Natural killer cell (primary cell): ENCODE measurements at regions not wholly inside any gene's neighbourhood (a gene's known extent, or its start where the extent isn't known, plus 50 kb on each side); places are given as distances from the start of the nearest gene placed in this dataset.

Experiments
- ATAC-seq, 3 donors: fragments of 150-1000 bp in 2 of 3; fragments of 200-7000 bp in 1 of 3; cut with Tn5 transposase; 1 replicate in 1 of 3; 2 replicates in 2 of 3; pipeline ENCODE4 v1.10.0; 2021; ENCODE audit warnings: mild to moderate bottlenecking in 2 of 3, moderate library complexity in 2 of 3
- DNase-seq, 2 donors: peaks; one replicate each; pipeline versions ENCODE4 v3.0.0 to v3.0.0-alpha.2; 2013 to 2021; ENCODE audit warnings: mixed read lengths in 1 of 2
- H3K27ac ChIP-seq: one replicate; pipeline ENCODE4 v1.5.1; 2013; ENCODE audit warnings: mild to moderate bottlenecking, low read length
- H3K27me3 ChIP-seq: one replicate; pipeline ENCODE4 v1.6.1; 2013; ENCODE audit warnings: low read length; ENCODE audit not compliant: control insufficient read depth, insufficient read depth
- H3K36me3 ChIP-seq: one replicate; pipeline ENCODE4 v1.6.1; 2013; ENCODE audit warnings: low read length; ENCODE audit not compliant: control insufficient read depth, insufficient read depth
- H3K4me1 ChIP-seq: one replicate; pipeline ENCODE4 v1.6.1; 2013; ENCODE audit warnings: low read length; ENCODE audit not compliant: control insufficient read depth, insufficient read depth
- H3K4me3 ChIP-seq: one replicate; pipeline ENCODE4 v1.5.1; 2013; ENCODE audit warnings: low read length
- H3K9me3 ChIP-seq: one replicate; pipeline ENCODE4 v1.6.1; 2013; ENCODE audit warnings: low read length; ENCODE audit not compliant: control insufficient read depth, insufficient read depth
- H3K27ac Mint-ChIP-seq, 2 donors: one replicate each; pipeline ENCODE4 v1.8.0; 2022; ENCODE audit warnings: mild to moderate bottlenecking in 2 of 2, mixed read lengths in 2 of 2, moderate library complexity in 1 of 2
- H3K27me3 Mint-ChIP-seq, 2 donors: one replicate each; pipeline ENCODE4 v1.8.0; 2022; ENCODE audit warnings: low read depth in 2 of 2, mixed read lengths in 2 of 2
- H3K36me3 Mint-ChIP-seq: one replicate; pipeline ENCODE4 v1.8.0; 2022; ENCODE audit warnings: mixed read lengths
- H3K4me1 Mint-ChIP-seq, 2 donors: one replicate each; pipeline ENCODE4 v1.8.0; 2022; ENCODE audit warnings: mixed read lengths in 2 of 2
- H3K4me3 Mint-ChIP-seq: one replicate; pipeline ENCODE4 v1.8.0; 2022; ENCODE audit warnings: mild to moderate bottlenecking, moderate library complexity, mixed read lengths
- H3K9me3 Mint-ChIP-seq, 2 donors: one replicate each; pipeline ENCODE4 v1.8.0; 2022; ENCODE audit warnings: mixed read lengths in 2 of 2
- WGBS: methylation state at CpG from one replicate; pipeline ENCODE4 v1.1.7; 2013; ENCODE audit warnings: missing lambda C conversion rate; ENCODE audit not compliant: insufficient coverage; 5-methylcytosine and 5-hydroxymethylcytosine counted together
- intact Hi-C: fragments of 100-400 bp; cut with micrococcal nuclease; formaldehyde crosslinking; loops from one replicate; pipeline ENCODE4 v1.14.2; 2022
- TF ChIP-seq, protein P1 (sequence below): fragments of 200-600 bp; IDR thresholded peaks from one replicate; pipeline ENCODE4 v1.8.0; 2022; ENCODE audit warnings: antibody characterized with exemption

DNA sequence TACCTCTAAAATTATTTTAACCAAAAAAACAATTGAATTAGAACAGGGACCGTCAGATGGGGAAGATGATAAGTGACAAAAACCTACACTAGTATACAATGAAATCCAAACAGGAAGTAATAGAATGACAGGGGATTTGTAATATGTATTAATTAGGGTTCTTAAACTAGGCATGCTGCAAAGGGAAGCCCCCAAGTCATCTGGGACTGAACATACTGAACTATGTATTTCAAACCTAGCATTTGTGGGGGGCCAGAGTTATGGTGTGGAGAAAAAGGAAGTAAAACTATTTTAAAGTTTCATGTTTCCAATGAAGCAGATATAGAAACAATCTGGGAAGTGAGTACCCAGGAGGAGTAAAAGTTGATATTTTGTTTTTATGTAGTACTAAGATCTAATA is 133.2 kb upstream of the HS3ST3A1 start:
- TF ChIP-seq, protein P1, sequence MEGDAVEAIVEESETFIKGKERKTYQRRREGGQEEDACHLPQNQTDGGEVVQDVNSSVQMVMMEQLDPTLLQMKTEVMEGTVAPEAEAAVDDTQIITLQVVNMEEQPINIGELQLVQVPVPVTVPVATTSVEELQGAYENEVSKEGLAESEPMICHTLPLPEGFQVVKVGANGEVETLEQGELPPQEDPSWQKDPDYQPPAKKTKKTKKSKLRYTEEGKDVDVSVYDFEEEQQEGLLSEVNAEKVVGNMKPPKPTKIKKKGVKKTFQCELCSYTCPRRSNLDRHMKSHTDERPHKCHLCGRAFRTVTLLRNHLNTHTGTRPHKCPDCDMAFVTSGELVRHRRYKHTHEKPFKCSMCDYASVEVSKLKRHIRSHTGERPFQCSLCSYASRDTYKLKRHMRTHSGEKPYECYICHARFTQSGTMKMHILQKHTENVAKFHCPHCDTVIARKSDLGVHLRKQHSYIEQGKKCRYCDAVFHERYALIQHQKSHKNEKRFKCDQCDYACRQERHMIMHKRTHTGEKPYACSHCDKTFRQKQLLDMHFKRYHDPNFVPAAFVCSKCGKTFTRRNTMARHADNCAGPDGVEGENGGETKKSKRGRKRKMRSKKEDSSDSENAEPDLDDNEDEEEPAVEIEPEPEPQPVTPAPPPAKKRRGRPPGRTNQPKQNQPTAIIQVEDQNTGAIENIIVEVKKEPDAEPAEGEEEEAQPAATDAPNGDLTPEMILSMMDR: no peak
- intact Hi-C loops: no loop called here
- Histone ChIP-seq H3K36me3 (no peaks in the 10 kb centered on the region), H3K4me3 (no peak overlapping the region), H3K27me3 (no peaks in the 10 kb centered on the region), H3K9me3 (no peaks in the 10 kb centered on the region), H3K27ac (no peak overlapping the region), H3K4me1 (no peaks in the 10 kb centered on the region)
- H3K9me3 Mint-ChIP-seq: no peaks in the 10 kb centered on the region
- H3K27ac Mint-ChIP-seq: no peak overlapping the region
- no peak overlapping the region for H3K4me3 Mint-ChIP-seq
- no peaks in the 10 kb centered on the region for H3K36me3 Mint-ChIP-seq
- DNase-seq (no peak), ATAC-seq (no peak)
- H3K4me1 Mint-ChIP-seq: no peaks in the 10 kb centered on the region
- no CpG with 5 or more reads among the region's 1 CpG for WGBS
- H3K27me3 Mint-ChIP-seq: peaks cover 7 to 18% of the 10 kb centered on the region in 2 donors

DNA sequence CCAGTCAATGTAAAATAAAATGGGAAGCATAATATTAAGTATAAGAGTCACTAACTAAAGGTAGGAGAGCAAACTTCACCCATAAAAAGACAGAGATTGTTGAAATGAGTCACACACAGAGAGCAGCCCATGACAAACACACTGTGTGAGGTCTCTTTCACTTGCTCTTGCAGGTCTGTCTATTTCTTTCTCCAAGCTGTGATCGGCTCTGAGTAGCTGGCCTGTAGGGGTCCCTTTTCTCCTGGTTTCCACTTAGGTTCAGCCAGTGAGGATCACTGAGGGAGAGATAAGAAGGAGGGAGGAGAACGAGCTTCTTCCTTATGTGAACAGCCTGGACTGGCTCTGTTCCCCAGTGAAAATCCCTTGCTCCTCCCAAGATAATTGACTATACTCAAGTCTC is 133.7 kb upstream of the HS3ST3A1 start:
- H3K4me3 ChIP-seq: no peak overlapping the region
- no peaks in the 10 kb centered on the region for H3K27me3 ChIP-seq
- no peak overlapping the region for H3K27ac ChIP-seq
- intact Hi-C loops: no loop called here
- DNase-seq (no peak), ATAC-seq (no peak)
- no peaks in the 10 kb centered on the region for H3K36me3 ChIP-seq
- H3K9me3 Mint-ChIP-seq: no peaks in the 10 kb centered on the region
- peaks cover 4 to 23% of the 10 kb centered on the region in 2 donors for H3K27me3 Mint-ChIP-seq
- 100% methylated on average over 1 of the region's 2 CpGs for WGBS
- no peaks in the 10 kb centered on the region for H3K9me3 ChIP-seq
- H3K27ac Mint-ChIP-seq: no peak overlapping the region
- no peak overlapping the region for H3K4me3 Mint-ChIP-seq
- no peaks in the 10 kb centered on the region for H3K36me3 Mint-ChIP-seq
- no peaks in the 10 kb centered on the region for H3K4me1 Mint-ChIP-seq
- H3K4me1 ChIP-seq: no peaks in the 10 kb centered on the region
- TF ChIP-seq, protein P1: no peak

DNA sequence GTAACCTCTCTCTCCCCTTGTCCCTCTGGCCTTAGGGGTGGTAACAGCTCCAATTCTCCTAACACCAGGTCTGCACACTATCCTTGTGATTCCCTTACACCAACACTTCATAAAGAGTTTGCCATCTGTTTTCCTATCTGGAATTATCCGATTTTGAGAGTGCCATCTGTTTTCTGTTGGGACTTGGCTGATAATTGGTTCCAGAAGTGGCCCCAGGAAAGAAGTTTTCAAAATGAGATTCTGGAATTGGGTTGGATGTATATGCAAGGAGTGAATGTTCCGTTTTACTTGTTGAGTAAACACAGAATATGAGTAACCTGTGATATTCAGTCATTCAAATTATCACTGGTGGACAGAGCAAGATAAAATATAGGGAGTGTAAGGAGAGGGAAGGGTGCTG is 134.1 kb upstream of the HS3ST3A1 start:
- Mint-ChIP-seq H3K9me3 (no peaks in the 10 kb centered on the region), H3K4me3 (no peak overlapping the region), H3K36me3 (no peaks in the 10 kb centered on the region), H3K4me1 (no peaks in the 10 kb centered on the region), H3K27ac (no peak overlapping the region), H3K27me3 (peaks cover 4 to 27% of the 10 kb centered on the region in 2 donors)
- Histone ChIP-seq H3K4me1 (no peaks in the 10 kb centered on the region), H3K27me3 (no peaks in the 10 kb centered on the region), H3K36me3 (no peaks in the 10 kb centered on the region), H3K27ac (no peak overlapping the region), H3K4me3 (no peak overlapping the region), H3K9me3 (no peaks in the 10 kb centered on the region)
- 78% methylated on average over 2 of the region's 2 CpGs for WGBS
- TF ChIP-seq, protein P1: no peak
- intact Hi-C loops: no loop called here
- no peak for ATAC-seq
- no peak for DNase-seq

DNA sequence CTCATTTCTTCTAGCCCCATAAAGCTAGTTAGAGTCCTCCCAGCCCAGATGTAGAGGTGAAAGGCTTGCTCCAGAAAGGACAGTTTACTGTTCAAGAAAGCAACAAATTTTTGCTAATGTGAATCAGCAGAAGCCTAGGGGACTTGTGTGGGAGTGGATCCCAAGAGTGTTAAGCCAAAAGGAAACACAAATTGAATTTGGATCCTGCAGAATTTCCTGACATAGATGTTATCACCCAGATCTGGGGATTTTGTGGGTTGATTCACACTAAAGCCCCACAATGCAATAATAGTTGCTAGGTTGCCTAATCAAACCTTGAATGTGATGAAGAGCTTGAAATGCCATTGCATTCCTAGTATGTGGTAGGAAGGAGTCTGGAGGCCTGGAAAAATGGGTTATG is 135.2 kb upstream of the HS3ST3A1 start:
- intact Hi-C loops: no loop called here
- no peaks in the 10 kb centered on the region for H3K27me3 ChIP-seq
- H3K9me3 ChIP-seq: no peaks in the 10 kb centered on the region
- no peak overlapping the region for H3K4me3 ChIP-seq
- DNase-seq (no peak), ATAC-seq (no peak)
- no peaks in the 10 kb centered on the region for H3K4me1 ChIP-seq
- Mint-ChIP-seq H3K36me3 (no peaks in the 10 kb centered on the region), H3K4me3 (no peak overlapping the region), H3K4me1 (no peaks in the 10 kb centered on the region), H3K9me3 (no peaks in the 10 kb centered on the region), H3K27me3 (peaks cover 4 to 29% of the 10 kb centered on the region in 2 donors), H3K27ac (no peak overlapping the region)
- TF ChIP-seq, protein P1: no peak
- H3K27ac ChIP-seq: no peak overlapping the region
- no peaks in the 10 kb centered on the region for H3K36me3 ChIP-seq
